ENCODE measurements at regions not wholly inside any gene's neighbourhood (a gene's known extent, or its start where the extent isn't known, plus 50 kb on each side); places are given as distances from the start of the nearest gene placed in this dataset.

DNA sequence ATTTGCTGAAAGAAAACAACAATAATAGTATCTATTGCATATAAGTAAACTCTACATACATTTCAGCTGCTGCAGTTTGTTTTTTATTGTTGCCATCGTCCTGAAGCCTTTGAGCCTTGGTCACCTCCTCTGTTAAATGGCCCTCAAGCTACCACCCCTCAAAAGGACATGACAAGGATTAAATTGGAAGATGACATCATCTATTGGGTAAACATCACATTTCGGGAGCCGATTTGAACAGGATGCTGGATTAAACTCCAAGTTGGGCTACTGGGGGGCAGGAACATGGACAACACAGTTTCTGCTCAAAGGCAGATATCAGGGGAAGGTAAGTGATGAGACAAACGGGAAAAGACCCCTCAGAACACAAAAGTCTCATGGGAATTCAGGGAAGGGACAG is 92.3 kb upstream of the ATP2B2 start:
- H3K4me1 Mint-ChIP-seq (ENCODE audit: low read depth), result peaks cover 8% of the 10 kb centered on the region
- no peak overlapping the region for H3K27ac Mint-ChIP-seq
- H3K9me3 Mint-ChIP-seq, result no peaks in the 10 kb centered on the region
- no peaks in the 10 kb centered on the region for H3K36me3 Mint-ChIP-seq (ENCODE audit: low read depth)
- DNase-seq (ENCODE audit: low spot score), result no peak
- H3K4me3 Mint-ChIP-seq, result no peak overlapping the region
- peaks cover 5% of the 10 kb centered on the region for H3K27me3 Mint-ChIP-seq (ENCODE audit: insufficient read depth)
- intact Hi-C loops (cut with micrococcal nuclease), result loop anchor here (5.0 kb wide), 1 partner anchor 1195 kb away; no protein-coding TSS in a partner anchor

DNA sequence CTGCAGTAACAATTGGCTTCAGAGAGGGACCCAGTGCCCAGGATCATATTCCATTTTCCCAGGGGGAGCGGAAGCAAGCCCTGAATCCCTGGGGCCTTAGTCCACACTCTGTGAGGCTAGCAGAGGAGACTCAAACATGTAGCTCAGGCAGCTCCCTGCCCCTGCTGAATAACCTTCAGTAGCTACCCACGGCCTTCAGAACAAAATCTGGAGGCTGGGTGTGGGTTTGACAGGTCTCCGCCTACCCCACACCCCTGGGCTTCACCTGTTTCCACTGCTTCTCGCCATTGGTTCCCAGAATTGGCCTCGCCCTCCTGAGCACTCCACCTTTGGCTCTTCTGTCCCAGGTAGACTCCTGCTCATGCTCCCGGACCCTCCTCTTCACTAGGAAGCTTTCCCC is 93.6 kb upstream of the ATP2B2 start:
- intact Hi-C loops (cut with micrococcal nuclease), result loop anchor here (5.0 kb wide), 1 partner anchor 1197 kb away; no protein-coding TSS in a partner anchor
- Mint-ChIP-seq H3K4me1 (ENCODE audit: low read depth) (peaks cover 21% of the 10 kb centered on the region), H3K4me3 (no peak overlapping the region), H3K9me3 (no peaks in the 10 kb centered on the region), H3K27ac (no peak overlapping the region), H3K36me3 (ENCODE audit: low read depth) (no peaks in the 10 kb centered on the region), H3K27me3 (ENCODE audit: insufficient read depth) (peaks cover 8% of the 10 kb centered on the region)
- DNase-seq (ENCODE audit: low spot score), result no peak

- Mint-ChIP-seq H3K4me3 (no peak overlapping the region), H3K9me3 (no peaks in the 10 kb centered on the region), H3K36me3 (ENCODE audit: low read depth) (no peaks in the 10 kb centered on the region), H3K27me3 (ENCODE audit: insufficient read depth) (peaks cover 13% of the 10 kb centered on the region), H3K27ac (no peak overlapping the region), H3K4me1 (ENCODE audit: low read depth) (peaks cover 25% of the 10 kb centered on the region)
- no peak for DNase-seq (ENCODE audit: low spot score)
- intact Hi-C loops (cut with micrococcal nuclease), result loop anchor here (5.0 kb wide), 1 partner anchor 1197 kb away; no protein-coding TSS in a partner anchor
Measured at GRCh38 chr3:10599444-10599843, 94.1 kb upstream of the ATP2B2 start.

GRCh38 chr3:10600296-10600714 is 94.9 kb upstream of the ATP2B2 start:
- H3K9me3 Mint-ChIP-seq, result no peaks in the 10 kb centered on the region
- intact Hi-C loops (cut with micrococcal nuclease), result no loop called here
- no peak overlapping the region for H3K27ac Mint-ChIP-seq
- peaks cover 25% of the 10 kb centered on the region for H3K4me1 Mint-ChIP-seq (ENCODE audit: low read depth)
- H3K4me3 Mint-ChIP-seq, result no peak overlapping the region
- H3K27me3 Mint-ChIP-seq (ENCODE audit: insufficient read depth), result peaks cover 21% of the 10 kb centered on the region
- no peak for DNase-seq (ENCODE audit: low spot score)
- no peaks in the 10 kb centered on the region for H3K36me3 Mint-ChIP-seq (ENCODE audit: low read depth)

DNA sequence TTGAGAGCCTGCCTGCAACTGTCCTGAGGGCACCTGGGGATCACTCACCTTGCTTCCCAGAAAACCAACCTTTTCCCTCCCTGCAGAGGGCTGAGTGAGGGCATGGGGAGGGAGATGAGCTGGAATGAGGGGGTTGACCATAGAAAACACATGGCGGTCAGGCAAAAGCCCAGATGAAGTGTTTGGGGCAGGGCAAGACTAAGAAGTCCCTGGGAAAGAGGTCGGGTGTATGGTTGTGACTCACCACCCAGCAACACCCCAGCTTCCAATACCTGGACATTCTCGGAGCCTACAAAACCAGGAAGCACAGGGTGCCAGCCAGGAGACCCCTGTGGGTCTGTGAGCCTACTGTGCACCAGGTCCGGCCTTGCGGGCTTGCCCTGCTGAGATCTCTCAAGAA is 95.3 kb upstream of the ATP2B2 start:
- intact Hi-C loops (cut with micrococcal nuclease), result no loop called here
- H3K9me3 Mint-ChIP-seq, result no peaks in the 10 kb centered on the region
- peaks cover 25% of the 10 kb centered on the region for H3K4me1 Mint-ChIP-seq (ENCODE audit: low read depth)
- H3K36me3 Mint-ChIP-seq (ENCODE audit: low read depth), result no peaks in the 10 kb centered on the region
- DNase-seq (ENCODE audit: low spot score), result no peak
- H3K27ac Mint-ChIP-seq, result no peak overlapping the region
- H3K27me3 Mint-ChIP-seq (ENCODE audit: insufficient read depth), result peaks cover 21% of the 10 kb centered on the region
- no peak overlapping the region for H3K4me3 Mint-ChIP-seq

GRCh38 chr3:10601151-10601856 is 95.9 kb upstream of the ATP2B2 start:
- H3K4me3 Mint-ChIP-seq, result no peak overlapping the region
- H3K27ac Mint-ChIP-seq, result no peak overlapping the region
- H3K9me3 Mint-ChIP-seq, result no peaks in the 10 kb centered on the region
- H3K36me3 Mint-ChIP-seq (ENCODE audit: low read depth), result no peaks in the 10 kb centered on the region
- intact Hi-C loops (cut with micrococcal nuclease), result no loop called here
- H3K4me1 Mint-ChIP-seq (ENCODE audit: low read depth), result peaks cover 25% of the 10 kb centered on the region
- peaks cover 25% of the 10 kb centered on the region for H3K27me3 Mint-ChIP-seq (ENCODE audit: insufficient read depth)
- DNase-seq (ENCODE audit: low spot score), result no peak

DNA sequence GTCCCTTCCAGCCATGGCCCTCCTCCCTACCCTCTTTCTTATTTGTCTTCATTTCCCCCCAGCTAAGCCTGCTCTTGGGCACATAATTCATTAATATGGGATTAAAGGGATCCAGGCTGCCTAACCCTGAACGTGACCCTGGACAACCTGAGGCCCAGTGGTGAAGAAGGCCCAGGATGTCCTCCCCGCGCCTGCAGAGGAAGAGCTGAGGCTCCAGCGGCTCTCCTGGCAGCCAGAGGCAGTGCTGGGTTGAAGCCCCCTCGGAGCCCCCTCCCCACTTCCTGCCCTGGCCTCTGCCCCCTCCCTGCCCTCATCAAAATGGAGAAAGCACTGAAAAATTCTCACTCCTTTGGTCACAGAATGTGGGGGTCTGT is 96.5 kb upstream of the ATP2B2 start:
- Mint-ChIP-seq H3K4me1 (ENCODE audit: low read depth) (peaks cover 25% of the 10 kb centered on the region), H3K4me3 (no peak overlapping the region), H3K27ac (no peak overlapping the region), H3K27me3 (ENCODE audit: insufficient read depth) (peaks cover 29% of the 10 kb centered on the region), H3K9me3 (no peaks in the 10 kb centered on the region), H3K36me3 (ENCODE audit: low read depth) (no peaks in the 10 kb centered on the region)
- DNase-seq (ENCODE audit: low spot score), result no peak
- intact Hi-C loops (cut with micrococcal nuclease), result no loop called here

DNA sequence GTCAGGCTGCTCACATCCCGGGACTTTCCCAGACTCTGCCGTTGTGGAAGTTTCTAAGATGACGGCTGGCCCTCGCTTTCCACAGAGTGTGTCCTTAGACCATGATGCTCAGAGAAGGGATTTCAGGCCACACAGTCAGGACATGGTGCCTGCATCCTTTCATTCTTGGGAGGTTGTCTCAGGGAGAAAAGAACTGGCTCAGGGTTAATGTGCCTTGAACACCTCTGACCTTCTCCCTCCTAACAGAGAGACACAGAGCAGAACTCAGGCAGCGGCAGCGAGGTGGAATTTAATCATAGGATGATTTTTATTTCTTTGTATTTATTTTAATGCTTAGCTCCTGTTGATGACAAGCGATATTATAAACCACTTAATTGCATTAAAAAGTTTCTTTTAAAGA is 96.9 kb upstream of the ATP2B2 start:
- H3K4me1 Mint-ChIP-seq (ENCODE audit: low read depth), result peaks cover 25% of the 10 kb centered on the region
- no peaks in the 10 kb centered on the region for H3K36me3 Mint-ChIP-seq (ENCODE audit: low read depth)
- H3K4me3 Mint-ChIP-seq, result no peak overlapping the region
- no peaks in the 10 kb centered on the region for H3K9me3 Mint-ChIP-seq
- intact Hi-C loops (cut with micrococcal nuclease), result no loop called here
- H3K27ac Mint-ChIP-seq, result no peak overlapping the region
- DNase-seq (ENCODE audit: low spot score), result no peak
- H3K27me3 Mint-ChIP-seq (ENCODE audit: insufficient read depth), result peaks cover 28% of the 10 kb centered on the region

DNA sequence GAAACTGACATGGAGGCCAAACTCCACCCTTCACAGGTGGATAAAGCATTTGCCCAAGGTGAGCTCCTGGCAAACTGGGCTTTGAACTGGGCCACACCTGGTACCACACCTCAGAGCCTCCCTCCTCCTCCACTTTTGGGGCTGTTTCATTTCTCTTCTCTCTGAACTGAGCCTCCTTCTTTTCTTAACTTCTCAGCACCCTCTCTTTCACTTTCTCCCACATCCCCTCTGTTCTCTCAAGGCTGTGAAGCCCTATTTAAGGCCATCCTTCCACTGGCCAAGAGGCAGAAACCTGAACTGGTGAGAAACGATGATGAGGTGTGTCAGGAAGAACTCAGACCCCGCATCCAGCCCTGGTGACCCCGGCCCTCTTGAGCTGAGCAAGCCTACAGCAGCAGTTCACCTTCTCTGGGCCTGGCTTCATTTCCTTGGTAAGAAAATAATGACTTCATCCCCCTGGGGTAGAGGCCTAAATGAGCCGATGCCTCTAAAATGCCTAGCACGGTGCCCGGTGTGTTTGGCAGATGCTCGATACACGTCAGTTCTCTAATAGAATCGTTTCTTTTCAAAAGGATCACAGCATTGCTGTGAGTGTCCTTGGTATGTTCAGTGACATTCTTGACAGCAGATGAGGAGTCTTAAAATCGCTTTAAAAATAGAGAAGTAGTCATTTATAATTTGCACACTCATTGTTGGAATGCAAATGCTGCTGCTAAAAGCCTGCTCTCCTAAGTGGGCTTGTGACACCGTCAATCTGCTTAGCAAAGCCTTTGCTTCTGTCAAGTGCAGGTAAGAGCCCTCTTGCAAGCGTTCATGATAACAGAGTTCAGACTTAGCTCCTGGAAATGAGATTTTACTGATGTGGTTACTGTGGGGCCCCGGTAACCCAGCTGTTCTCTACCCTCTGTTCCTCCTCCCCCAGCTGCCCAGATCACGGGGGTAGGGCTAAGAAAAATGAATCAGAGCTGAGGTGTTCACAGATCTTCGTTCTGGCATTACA is 97.7 kb upstream of the ATP2B2 start:
- H3K4me1 Mint-ChIP-seq (ENCODE audit: low read depth), result peaks cover 25% of the 10 kb centered on the region
- H3K36me3 Mint-ChIP-seq (ENCODE audit: low read depth), result no peaks in the 10 kb centered on the region
- peaks cover 33% of the 10 kb centered on the region for H3K27me3 Mint-ChIP-seq (ENCODE audit: insufficient read depth)
- peak overlapping the region; percentile 62 for H3K4me3 Mint-ChIP-seq
- H3K9me3 Mint-ChIP-seq, result no peaks in the 10 kb centered on the region
- intact Hi-C loops (cut with micrococcal nuclease), result loop anchor here (1.0 kb wide), 1 partner anchor 51 kb away; no protein-coding TSS in a partner anchor
- H3K27ac Mint-ChIP-seq, result no peak overlapping the region
- DNase-seq (ENCODE audit: low spot score), result peak; percentile 47

- no peak overlapping the region for H3K27ac Mint-ChIP-seq
- no peak for DNase-seq (ENCODE audit: low spot score)
- peaks cover 4% of the 10 kb centered on the region for H3K4me1 Mint-ChIP-seq (ENCODE audit: low read depth)
- peaks cover 27% of the 10 kb centered on the region for H3K27me3 Mint-ChIP-seq (ENCODE audit: insufficient read depth)
- H3K36me3 Mint-ChIP-seq (ENCODE audit: low read depth), result no peaks in the 10 kb centered on the region
- intact Hi-C loops (cut with micrococcal nuclease), result no loop called here
- H3K9me3 Mint-ChIP-seq, result peaks cover 17% of the 10 kb centered on the region
- no peak overlapping the region for H3K4me3 Mint-ChIP-seq
Measured at GRCh38 chr3:10609134-10609533, 103.7 kb upstream of the ATP2B2 start.

DNA sequence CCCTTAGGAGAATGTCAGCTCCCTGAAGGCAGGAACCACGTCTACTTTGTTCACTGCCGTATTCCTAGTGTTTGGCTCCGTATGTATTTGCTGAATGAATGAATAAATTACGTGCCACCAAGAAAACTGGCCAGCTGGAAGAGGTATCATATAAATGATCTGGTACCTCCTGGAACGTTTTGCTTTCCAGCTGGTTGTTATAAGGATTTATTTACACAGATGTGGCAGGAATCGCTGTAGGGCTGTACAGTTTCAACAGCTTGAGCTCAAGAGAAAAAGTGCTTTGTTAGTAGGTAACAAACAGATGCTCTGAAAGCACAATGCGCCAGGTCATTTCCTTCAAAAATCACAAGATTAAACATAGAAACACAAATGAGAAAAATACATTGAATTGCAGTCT is 108.8 kb upstream of the ATP2B2 start:
- no peak overlapping the region for H3K4me3 Mint-ChIP-seq
- no peak for DNase-seq (ENCODE audit: low spot score)
- H3K36me3 Mint-ChIP-seq (ENCODE audit: low read depth), result no peaks in the 10 kb centered on the region
- H3K27ac Mint-ChIP-seq, result no peak overlapping the region
- H3K4me1 Mint-ChIP-seq (ENCODE audit: low read depth), result no peaks in the 10 kb centered on the region
- intact Hi-C loops (cut with micrococcal nuclease), result no loop called here
- peaks cover 12% of the 10 kb centered on the region for H3K27me3 Mint-ChIP-seq (ENCODE audit: insufficient read depth)
- peaks cover 25% of the 10 kb centered on the region for H3K9me3 Mint-ChIP-seq

DNA sequence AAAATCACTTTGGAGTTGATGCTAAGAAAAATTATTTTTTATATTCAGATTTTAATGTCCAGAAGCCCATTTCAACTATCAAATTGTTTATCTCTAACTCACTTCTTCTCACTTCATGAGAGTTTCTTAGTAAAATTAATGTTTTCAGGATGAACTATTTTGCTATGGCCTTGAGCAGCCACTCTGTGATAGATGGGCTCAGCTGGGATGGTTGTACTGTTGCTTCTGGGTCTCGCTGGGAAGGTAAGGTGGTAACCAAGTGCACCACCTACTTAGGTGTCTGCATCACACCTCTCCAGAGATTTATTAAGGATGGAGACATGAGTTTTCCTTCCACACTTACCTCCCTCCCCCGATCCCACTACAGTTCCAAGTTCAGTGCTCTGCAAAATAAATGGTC is 110.3 kb upstream of the ATP2B2 start:
- peaks cover 25% of the 10 kb centered on the region for H3K9me3 Mint-ChIP-seq
- H3K27me3 Mint-ChIP-seq (ENCODE audit: insufficient read depth), result peaks cover 10% of the 10 kb centered on the region
- DNase-seq (ENCODE audit: low spot score), result no peak
- H3K36me3 Mint-ChIP-seq (ENCODE audit: low read depth), result no peaks in the 10 kb centered on the region
- no peak overlapping the region for H3K4me3 Mint-ChIP-seq
- no peak overlapping the region for H3K27ac Mint-ChIP-seq
- H3K4me1 Mint-ChIP-seq (ENCODE audit: low read depth), result no peaks in the 10 kb centered on the region
- intact Hi-C loops (cut with micrococcal nuclease), result no loop called here

DNA sequence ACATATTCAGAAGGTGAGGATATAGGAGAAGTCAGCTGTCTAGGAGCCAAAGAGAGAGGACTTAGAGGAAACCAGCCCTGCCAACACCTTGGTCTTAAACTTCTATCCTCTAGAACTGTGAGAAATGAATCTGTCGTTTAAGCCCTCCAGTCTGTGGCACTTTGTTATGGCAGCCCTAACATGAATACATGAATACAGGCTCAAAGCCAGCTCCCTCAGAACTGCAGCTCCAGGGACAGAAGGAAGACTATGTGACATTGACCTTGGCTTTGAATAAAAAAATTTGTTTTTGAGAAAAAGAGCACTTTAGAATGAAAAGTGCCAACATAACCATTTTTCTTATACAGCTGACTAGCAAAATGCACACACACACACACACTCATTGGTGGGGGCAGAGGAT is 110.9 kb upstream of the ATP2B2 start:
- Mint-ChIP-seq H3K27me3 (ENCODE audit: insufficient read depth) (peaks cover 12% of the 10 kb centered on the region), H3K27ac (no peak overlapping the region), H3K4me3 (no peak overlapping the region), H3K36me3 (ENCODE audit: low read depth) (no peaks in the 10 kb centered on the region), H3K9me3 (peaks cover 25% of the 10 kb centered on the region), H3K4me1 (ENCODE audit: low read depth) (no peaks in the 10 kb centered on the region)
- intact Hi-C loops (cut with micrococcal nuclease), result no loop called here
- DNase-seq (ENCODE audit: low spot score), result no peak
